A673 (cell line): ENCODE measurements at regions not wholly inside any gene's neighbourhood (a gene's known extent, or its start where the extent isn't known, plus 50 kb on each side); places are given as distances from the start of the nearest gene placed in this dataset.

ENCODE experiments used
- BruUV-seq: library from RNA; stranded (reverse); fragments of 400-500 nt; replicated peaks from 2 replicates; lab custom pipeline; 2021; lab: Mats Ljungman, UMichigan
- CTCF ChIA-PET: fragments of 300-600 bp; sonication (Branson Sonifier 250); formaldehyde crosslinking; loops from one replicate; lab custom pipeline; 2022; ENCODE audit warnings: antibody characterized with exemption; lab: Charles Lee
- POLR2A ChIA-PET: fragments of 300-600 bp; sonication (Branson Sonifier 250); formaldehyde crosslinking; loops from one replicate; lab custom pipeline; 2022; ENCODE audit warnings: antibody characterized with exemption; ENCODE audit not compliant: low non-redundant PET; lab: Charles Lee
- DNase-seq: peaks from one replicate; pipeline ENCODE4 v3.0.0-alpha.2; 2015; ENCODE audit warnings: low spot score
- H3K27ac ChIP-seq: fragments of 200-600 bp; sonication (generic); 2 replicates; pipeline ENCODE4 v1.5.1; 2016; ENCODE audit warnings: mixed run types, low read depth, mild to moderate bottlenecking, mixed read lengths, antibody characterized with exemption, low read length; ENCODE audit not compliant: poor library complexity, severe bottlenecking
- H3K27me3 ChIP-seq: fragments of 200-600 bp; sonication (generic); replicated peaks from 2 replicates; pipeline ENCODE4 v1.6.1; 2017; ENCODE audit warnings: mixed run types, low read depth, mild to moderate bottlenecking, mixed read lengths, antibody characterized with exemption, low read length; ENCODE audit not compliant: insufficient read depth, poor library complexity
- H3K36me3 ChIP-seq: fragments of 200-600 bp; sonication (generic); 2 replicates; pipeline ENCODE4 v1.6.1; 2016; ENCODE audit warnings: mixed run types, mild to moderate bottlenecking, mixed read lengths, antibody characterized with exemption, low read length; ENCODE audit not compliant: insufficient read depth, poor library complexity, severe bottlenecking
- H3K4me1 ChIP-seq: fragments of 200-600 bp; sonication (generic); 2 replicates; pipeline ENCODE4 v1.6.1; 2017; ENCODE audit warnings: mixed run types, mild to moderate bottlenecking, mixed read lengths, antibody characterized with exemption, low read length; ENCODE audit not compliant: insufficient read depth, poor library complexity, severe bottlenecking
- H3K4me3 ChIP-seq: fragments of 200-600 bp; sonication (generic); 2 replicates; pipeline ENCODE4 v1.5.1; 2016; ENCODE audit warnings: low read depth, mixed run types, mild to moderate bottlenecking, mixed read lengths, low read length; ENCODE audit not compliant: poor library complexity, severe bottlenecking
- H3K9me3 ChIP-seq: fragments of 200-600 bp; sonication (generic); 2 replicates; pipeline ENCODE4 v1.6.1; 2016; ENCODE audit warnings: mixed run types, low read depth, mild to moderate bottlenecking, mixed read lengths, antibody characterized with exemption, low read length; ENCODE audit not compliant: poor library complexity, severe bottlenecking
- CTCF ChIP-seq: fragments of 300-800, 200-600 bp; sonication (generic); conservative IDR thresholded peaks from 2 replicates; pipeline ENCODE4 v1.5.1; 2017; ENCODE audit warnings: low read depth, mild to moderate bottlenecking, antibody characterized with exemption, low read length, moderate library complexity, mixed read lengths
- EZH2 ChIP-seq: fragments of 200-600 bp; sonication (generic); IDR thresholded peaks from 2 replicates; pipeline ENCODE4 v1.6.1; 2017; ENCODE audit warnings: borderline replicate concordance, low read depth, mild to moderate bottlenecking, mixed read lengths, antibody characterized with exemption, low read length; ENCODE audit not compliant: poor library complexity, severe bottlenecking
- intact Hi-C: fragments of 100-400 bp; cut with micrococcal nuclease; formaldehyde crosslinking; loops from one replicate; pipeline ENCODE4 v1.10.0; 2022; ENCODE audit not compliant: unreplicated experiment

- H3K9me3 ChIP-seq = peaks cover 6% of the 10 kb centered on the region
- CTCF ChIA-PET = no interaction called here
- intact Hi-C loops = no loop called here
These were observed 51.1 kb upstream of the SSBP2 start for GRCh38 chr5:81802020-81802419.

GRCh38 chr5:81800797-81801196, 49.9 kb upstream of the SSBP2 start:
- CTCF ChIA-PET = no interaction called here
- H3K36me3 ChIP-seq = no peaks in the 10 kb centered on the region
- DNase-seq = no peak
- no peaks in the 10 kb centered on the region for H3K27me3 ChIP-seq
- BruUV-seq = no TSS peak
- H3K4me1 ChIP-seq = peaks cover 5% of the 10 kb centered on the region
- no peak overlapping the region for H3K4me3 ChIP-seq
- no peak for TF ChIP-seq EZH2
- no peak overlapping the region for H3K27ac ChIP-seq
- POLR2A ChIA-PET = no interaction called here
- H3K9me3 ChIP-seq = no peaks in the 10 kb centered on the region
- intact Hi-C loops = no loop called here

More at GRCh38 chr5:81802020-81802419, 51.1 kb upstream of the SSBP2 start:
- Histone ChIP-seq H3K27ac (no peak overlapping the region), H3K4me1 (peaks cover 5% of the 10 kb centered on the region), H3K27me3 (no peaks in the 10 kb centered on the region), H3K4me3 (no peak overlapping the region), H3K36me3 (no peaks in the 10 kb centered on the region)
- TF ChIP-seq EZH2 (no peak), CTCF (no peak)
- DNase-seq = no peak
- BruUV-seq = no TSS peak
- POLR2A ChIA-PET = interaction anchor here (0.7 kb wide), 1 partner anchor 23 kb away, joined by 3 read pairs; no protein-coding TSS in a partner anchor
